Activated CD8-positive, alpha-beta memory T cell treated with anti-CD3 and anti-CD28 coated beads for 24 hours (primary cell): ENCODE measurements at regions not wholly inside any gene's neighbourhood (a gene's known extent, or its start where the extent isn't known, plus 50 kb on each side); places are given as distances from the start of the nearest gene placed in this dataset.

ENCODE experiments used
- DNase-seq: peaks from one replicate; pipeline ENCODE4 v3.0.0-alpha.2; 2020

DNA sequence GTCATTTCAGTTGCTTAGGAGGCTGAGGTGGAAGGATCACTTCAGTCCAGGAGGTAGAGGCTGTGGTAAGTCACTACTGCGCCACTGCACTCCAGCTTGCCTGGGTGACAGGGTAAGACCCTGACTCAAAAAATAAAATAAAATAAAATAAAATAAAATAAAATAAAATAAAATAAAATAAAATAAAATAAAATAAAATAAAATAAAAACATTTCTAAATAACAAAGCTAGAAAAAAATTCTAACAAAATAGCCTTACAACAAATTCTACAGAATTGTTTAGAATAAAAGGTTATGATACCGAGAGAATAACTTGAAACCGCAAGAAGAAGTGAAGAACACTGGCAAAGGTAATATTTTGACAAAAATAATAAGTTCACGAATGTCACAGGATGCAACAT, 794.3 kb downstream of the NR2F2 start:
- DNase-seq, result no peak

DNA sequence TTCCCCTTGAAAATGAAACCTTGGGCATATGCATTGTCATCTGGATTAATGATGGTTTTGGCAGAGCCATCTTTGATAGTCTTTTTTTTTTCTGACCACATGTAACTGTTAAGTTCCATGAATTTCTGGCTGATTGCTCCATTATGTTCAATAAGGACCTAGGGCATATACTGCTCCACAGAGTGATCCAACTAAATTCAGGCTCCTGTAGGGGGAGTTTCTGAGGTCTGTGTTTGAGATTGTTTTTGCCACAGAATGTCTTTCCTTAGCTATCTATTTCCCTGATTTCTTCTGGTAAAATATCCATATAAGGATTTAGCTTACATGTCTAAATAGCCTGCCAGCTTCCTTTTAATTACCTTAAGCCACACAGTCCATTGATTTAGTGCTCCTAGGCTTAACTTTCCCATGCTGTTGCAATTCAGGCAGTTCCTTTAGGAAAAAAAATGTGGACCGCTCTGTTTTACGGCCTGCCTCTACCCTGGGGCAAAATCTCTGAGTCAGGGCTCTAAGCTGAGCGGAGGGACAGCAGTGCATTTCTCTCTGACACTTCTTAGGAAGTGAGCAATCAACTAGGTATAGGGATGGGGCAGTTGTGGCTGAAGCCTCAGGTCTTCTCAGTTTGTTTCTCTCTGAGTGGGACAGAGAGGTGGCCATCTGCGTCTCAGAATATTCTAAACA, 796.2 kb downstream of the NR2F2 start:
- no peak for DNase-seq

DNA sequence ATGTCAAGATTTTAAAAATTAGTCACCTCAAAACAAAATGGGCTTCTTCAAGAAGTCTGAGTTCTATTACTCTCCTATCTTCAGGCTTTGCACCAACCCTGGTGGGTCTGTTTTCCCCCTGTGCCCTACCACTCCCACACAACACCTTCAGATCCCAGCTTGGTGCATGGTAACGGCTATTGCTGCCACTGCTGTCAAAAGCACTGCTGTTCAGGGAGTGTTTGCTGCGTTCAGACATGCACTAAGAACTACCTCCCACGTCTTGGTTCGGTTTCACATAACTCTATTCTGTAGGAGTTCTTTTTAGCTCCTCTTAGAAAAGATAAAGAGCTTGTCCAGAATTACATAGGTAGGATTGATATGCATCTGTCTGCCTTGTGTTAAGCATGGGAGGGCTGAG, 799.2 kb downstream of the NR2F2 start:
- no peak for DNase-seq

GRCh38 chr15:97140216-97140615, 809.7 kb downstream of the NR2F2 start:
- DNase-seq, result no peak

GRCh38 chr15:97141360-97141759, 810.9 kb downstream of the NR2F2 start:
- DNase-seq, result no peak

GRCh38 chr15:97141871-97142270, 811.4 kb downstream of the NR2F2 start:
- DNase-seq, result no peak

DNA sequence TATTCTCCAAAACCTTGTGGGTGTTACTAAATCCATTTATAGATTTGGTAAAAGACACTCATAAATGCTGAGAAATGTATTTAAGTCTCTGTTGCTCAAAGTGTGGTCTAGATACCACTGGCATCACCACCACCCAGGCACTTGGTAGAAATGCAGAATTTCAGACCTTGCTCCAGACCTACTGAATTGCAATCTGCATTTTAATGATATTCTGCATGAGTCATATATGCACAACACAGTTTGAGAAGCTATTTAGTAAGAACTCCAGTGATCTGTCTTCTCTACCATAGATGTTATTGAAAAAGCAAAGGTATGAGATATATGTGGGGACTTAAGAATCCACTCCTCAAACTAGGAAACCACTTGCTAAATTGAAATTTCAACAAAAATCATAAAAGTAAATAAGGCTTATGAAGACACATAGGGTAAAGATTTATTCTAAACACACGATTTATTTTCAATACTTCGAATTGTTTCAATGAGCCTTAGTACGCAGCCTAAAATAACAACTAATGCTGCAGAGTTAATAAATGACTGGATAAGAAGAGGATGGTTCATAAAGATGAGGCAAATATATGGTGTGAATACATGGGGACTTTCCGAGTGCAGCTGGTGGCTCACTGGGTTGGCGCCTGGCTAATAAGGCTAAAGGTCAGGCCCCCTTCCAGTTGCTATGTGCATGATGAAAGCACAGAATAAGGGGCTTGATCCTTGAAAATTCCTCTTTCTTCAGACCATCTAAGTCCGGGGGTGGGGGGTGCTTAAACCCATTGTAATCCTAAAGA, 813.3 kb downstream of the NR2F2 start:
- DNase-seq, result no peak

DNA sequence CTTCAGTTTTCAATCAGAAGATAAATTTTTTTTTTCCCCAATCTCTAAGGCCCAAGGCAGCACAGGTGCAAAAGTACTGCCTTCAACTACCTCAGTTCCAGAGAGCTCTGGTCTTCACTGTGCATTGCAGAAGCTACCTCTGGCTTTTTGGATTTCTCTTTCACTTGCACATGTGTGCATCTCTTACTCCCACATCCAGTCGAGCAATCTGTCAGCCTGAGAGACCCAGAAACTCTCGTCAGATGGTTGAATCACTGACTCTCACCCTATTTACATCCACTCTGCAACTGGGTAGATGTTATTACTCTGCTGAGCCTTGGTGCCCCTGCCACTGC, 813.8 kb downstream of the NR2F2 start:
- no peak for DNase-seq

DNA sequence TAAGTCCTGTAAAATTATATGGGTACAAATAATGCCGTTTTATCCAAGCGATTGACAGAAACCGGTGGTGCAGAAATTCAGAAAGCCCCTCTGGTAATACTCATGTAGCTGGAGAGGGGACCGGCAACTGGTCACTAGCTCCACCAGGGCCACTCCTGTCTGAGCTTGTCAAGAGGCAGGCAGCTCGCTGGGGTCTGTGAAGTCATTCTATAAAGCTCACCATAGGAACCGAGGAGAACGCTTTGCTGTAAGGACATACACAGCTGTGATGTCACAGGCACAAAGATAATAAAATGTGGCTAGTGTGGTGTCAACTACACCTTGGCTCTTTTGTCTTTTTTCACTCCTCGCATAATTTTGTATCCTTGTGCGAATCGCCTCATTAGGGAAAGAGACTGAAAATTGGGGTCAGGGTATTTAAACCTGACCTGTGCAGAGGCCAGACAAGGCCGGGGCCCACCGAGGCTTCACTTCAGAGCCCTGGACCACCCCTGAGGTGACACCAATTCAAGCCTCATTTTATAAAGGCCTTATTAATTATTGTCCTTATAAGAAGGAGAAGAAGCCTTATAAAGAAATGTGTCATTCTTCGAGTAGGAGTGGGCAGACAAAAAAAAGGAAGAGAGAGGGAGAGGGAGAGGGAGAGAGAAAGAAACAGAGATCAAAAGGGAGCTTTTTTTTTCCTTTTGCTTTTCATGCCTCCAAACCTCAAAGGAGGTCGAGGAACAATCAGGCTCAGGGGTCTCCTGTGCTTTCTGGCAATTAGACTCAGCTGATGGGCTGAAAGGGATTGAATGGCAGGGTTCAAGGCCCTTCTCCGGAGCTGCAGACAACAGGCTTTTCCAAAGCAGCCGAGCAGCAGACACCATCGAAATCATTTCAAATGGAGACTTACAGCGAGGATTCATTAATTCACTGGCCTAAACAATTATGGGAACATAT, 813.3 kb upstream of the ARRDC4 start:
- DNase-seq, result no peak

- DNase-seq, result no peak
These were observed 807.0 kb upstream of the ARRDC4 start for GRCh38 chr15:97153356-97153965.

GRCh38 chr15:97156739-97157265, 803.7 kb upstream of the ARRDC4 start:
- DNase-seq, result no peak

GRCh38 chr15:97162805-97163495, 797.6 kb upstream of the ARRDC4 start:
- DNase-seq, result no peak

- no peak for DNase-seq
These were observed 795.3 kb upstream of the ARRDC4 start for GRCh38 chr15:97165205-97165604.

GRCh38 chr15:97168704-97169475, 791.6 kb upstream of the ARRDC4 start:
- no peak for DNase-seq

DNA sequence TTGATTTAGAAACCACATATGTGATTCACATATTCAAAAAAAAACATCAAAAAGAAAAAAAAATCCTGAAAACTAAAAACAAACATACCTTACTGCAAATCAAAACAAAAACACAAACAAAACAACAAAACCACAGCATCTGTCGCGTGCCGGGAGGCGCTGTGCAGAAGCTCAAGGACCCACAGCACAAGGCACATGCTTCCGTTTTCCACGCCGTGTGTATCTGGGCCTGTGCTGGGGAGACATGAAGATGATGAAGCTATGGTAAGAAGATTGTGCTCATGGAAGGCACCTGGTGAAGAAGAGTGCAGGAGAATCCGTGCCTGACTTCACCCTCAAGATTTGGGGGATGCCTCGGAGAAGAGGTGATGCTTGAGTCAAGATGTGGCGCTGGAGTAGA, 788.9 kb upstream of the ARRDC4 start:
- no peak for DNase-seq

- no peak for DNase-seq
These were observed 785.5 kb upstream of the ARRDC4 start for GRCh38 chr15:97174886-97175540.

DNA sequence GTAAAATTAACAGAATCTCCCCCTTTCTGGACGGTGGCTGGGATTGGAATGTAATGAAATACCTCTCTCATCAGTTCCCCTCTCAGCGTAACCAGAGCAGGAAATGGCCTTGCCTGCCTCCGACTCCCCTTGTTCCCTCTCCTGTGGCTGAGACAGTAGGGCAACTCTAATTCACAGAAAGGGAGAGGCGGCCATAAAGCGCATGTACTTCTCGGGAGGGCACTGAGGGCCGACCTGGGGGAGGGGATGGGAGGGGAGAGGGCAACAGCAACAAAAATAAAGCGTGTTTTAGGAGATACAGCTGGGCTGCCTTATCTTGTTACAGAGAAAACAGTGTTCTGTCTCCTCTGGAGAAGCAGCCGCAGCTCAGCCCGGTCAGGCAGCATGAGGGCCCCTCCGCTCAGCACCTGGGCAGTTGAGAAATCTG, 783.3 kb upstream of the ARRDC4 start:
- DNase-seq, result no peak

GRCh38 chr15:97182581-97182980, 777.9 kb upstream of the ARRDC4 start:
- no peak for DNase-seq

- no peak for DNase-seq
These were observed 771.2 kb upstream of the ARRDC4 start for GRCh38 chr15:97189162-97189780.

GRCh38 chr15:97194750-97195149, 765.8 kb upstream of the ARRDC4 start:
- DNase-seq, result no peak
